Thyroid gland (tissue), 4 donors: ENCODE measurements at regions not wholly inside any gene's neighbourhood (a gene's known extent, or its start where the extent isn't known, plus 50 kb on each side); places are given as distances from the start of the nearest gene placed in this dataset.

ENCODE experiments used
- DNase-seq, 2 donors: peaks; one replicate each; pipeline ENCODE4 v3.0.0-alpha.2; 2019
- H3K27ac ChIP-seq, 3 donors: fragments of 200-600 bp; sonication (generic); 1 replicate in 2 of 3; 2 replicates in 1 of 3; pipeline ENCODE4 v1.5.1; 2016 to 2019; ENCODE audit warnings: mild to moderate bottlenecking in 1 of 3, moderate library complexity in 1 of 3
- H3K27me3 ChIP-seq: fragments of 200-600 bp; sonication (generic); one replicate; pipeline ENCODE4 v1.5.1; 2019
- H3K36me3 ChIP-seq, 2 donors: fragments of 200-600 bp; sonication (generic); one replicate each; pipeline ENCODE4 v1.5.1; 2016 to 2019
- H3K4me1 ChIP-seq, 2 donors: fragments of 200-600 bp; sonication (generic); one replicate each; pipeline ENCODE4 v1.5.1; 2017 to 2019
- H3K4me3 ChIP-seq, 3 donors: fragments of 200-600 bp; sonication (generic); replicated peaks in 1 of 3; 1 replicate in 2 of 3; 2 replicates in 1 of 3; pipeline ENCODE4 v1.5.1; 2016; ENCODE audit warnings: mild to moderate bottlenecking in 1 of 3
- H3K9me3 ChIP-seq: fragments of 200-600 bp; sonication (generic); one replicate; pipeline ENCODE4 v1.5.1; 2017
- CTCF ChIP-seq, 6 experiments: fragments of 200-600 bp in 3 of 6; fragments of 450-650 bp in 3 of 6; sonication (generic) in 3 of 6; IDR thresholded peaks; one replicate each; pipeline ENCODE4 v1.5.1; 2016 to 2019; ENCODE audit warnings: antibody characterized with exemption in 6 of 6, mild to moderate bottlenecking in 2 of 6, inconsistent platforms in 1 of 6, moderate library complexity in 1 of 6
- POLR2A ChIP-seq, 2 donors: fragments of 450-650 bp; IDR thresholded peaks; one replicate each; pipeline ENCODE4 v1.6.1; 2017; ENCODE audit warnings: antibody characterized with exemption in 2 of 2, mild to moderate bottlenecking in 2 of 2, moderate library complexity in 1 of 2
- WGBS, 2 donors: methylation state at CpG; one replicate each; pipeline ENCODE4 v1.1.5; 2017; 5-methylcytosine and 5-hydroxymethylcytosine counted together
- intact Hi-C: fragments of 100-400 bp; cut with DNase I; formaldehyde crosslinking; loops from one replicate; pipeline ENCODE4 v1.15.1; 2023

- no peak overlapping the region for H3K27ac ChIP-seq
- no peaks in the 10 kb centered on the region for H3K36me3 ChIP-seq
- H3K9me3 ChIP-seq: no peaks in the 10 kb centered on the region
- H3K27me3 ChIP-seq: no peaks in the 10 kb centered on the region
- 84 to 88% methylated on average over 7 of the region's 7 CpGs for WGBS, 2 donors
- DNase-seq: no peak
- no peak overlapping the region for H3K4me3 ChIP-seq
- intact Hi-C loops: no loop called here
- no peaks in the 10 kb centered on the region for H3K4me1 ChIP-seq
- TF ChIP-seq CTCF (IDR thresholded peaks at IDR 0.05) (no peak), POLR2A (IDR thresholded peaks at IDR 0.05) (no peak)
Measured at GRCh38 chr6:67897998-67898607, 737.0 kb upstream of the ADGRB3 start.

- Histone ChIP-seq H3K4me1 (no peaks in the 10 kb centered on the region), H3K9me3 (no peaks in the 10 kb centered on the region), H3K36me3 (no peaks in the 10 kb centered on the region), H3K27ac (no peak overlapping the region), H3K27me3 (no peaks in the 10 kb centered on the region), H3K4me3 (no peak overlapping the region)
- 13 to 17% methylated on average over 1 of the region's 1 CpG for WGBS, 2 donors
- TF ChIP-seq POLR2A (IDR thresholded peaks at IDR 0.05) (no peak), CTCF (IDR thresholded peaks at IDR 0.05) (no peak)
- intact Hi-C loops: no loop called here
- no peak for DNase-seq
Measured at GRCh38 chr6:67896476-67896875, 738.6 kb upstream of the ADGRB3 start.

- H3K4me3 ChIP-seq: no peak overlapping the region
- no peak for DNase-seq
- WGBS, 2 donors: 71 to 85% methylated on average over 2 of the region's 2 CpGs
- H3K36me3 ChIP-seq: no peaks in the 10 kb centered on the region
- intact Hi-C loops: no loop called here
- no peaks in the 10 kb centered on the region for H3K9me3 ChIP-seq
- H3K4me1 ChIP-seq: no peaks in the 10 kb centered on the region
- H3K27ac ChIP-seq: no peak overlapping the region
- no peaks in the 10 kb centered on the region for H3K27me3 ChIP-seq
- no peak for TF ChIP-seq POLR2A (IDR thresholded peaks at IDR 0.05)
- TF ChIP-seq CTCF (IDR thresholded peaks at IDR 0.05): no peak
Measured at GRCh38 chr6:67889682-67889995, 745.4 kb upstream of the ADGRB3 start.

GRCh38 chr6:67888886-67889681 lies 746.0 kb upstream of the ADGRB3 start:
- Histone ChIP-seq H3K4me3 (no peak overlapping the region), H3K36me3 (no peaks in the 10 kb centered on the region), H3K9me3 (no peaks in the 10 kb centered on the region), H3K27me3 (no peaks in the 10 kb centered on the region), H3K27ac (no peak overlapping the region), H3K4me1 (no peaks in the 10 kb centered on the region)
- no peak for DNase-seq
- WGBS, 2 donors: 81 to 82% methylated on average over 21 of the region's 21 CpGs
- intact Hi-C loops: no loop called here
- no peak for TF ChIP-seq CTCF (IDR thresholded peaks at IDR 0.05)
- TF ChIP-seq POLR2A (IDR thresholded peaks at IDR 0.05): no peak

GRCh38 chr6:67888546-67888885 lies 746.6 kb upstream of the ADGRB3 start:
- no peaks in the 10 kb centered on the region for H3K4me1 ChIP-seq
- DNase-seq: no peak
- H3K27ac ChIP-seq: no peak overlapping the region
- no peaks in the 10 kb centered on the region for H3K36me3 ChIP-seq
- no peak overlapping the region for H3K4me3 ChIP-seq
- no peaks in the 10 kb centered on the region for H3K27me3 ChIP-seq
- WGBS, 2 donors: 87 to 88% methylated on average over 9 of the region's 9 CpGs
- no peak for TF ChIP-seq CTCF (IDR thresholded peaks at IDR 0.05)
- no peak for TF ChIP-seq POLR2A (IDR thresholded peaks at IDR 0.05)
- H3K9me3 ChIP-seq: no peaks in the 10 kb centered on the region
- intact Hi-C loops: no loop called here
